ENCODE measurements at regions not wholly inside any gene's neighbourhood (a gene's known extent, or its start where the extent isn't known, plus 50 kb on each side); places are given as distances from the start of the nearest gene placed in this dataset.
"Not testable (repeated sequence)": the region's sequence is repeated elsewhere in the genome, so short reads cannot be mapped to it uniquely, and the experiment has no call there.

DNA sequence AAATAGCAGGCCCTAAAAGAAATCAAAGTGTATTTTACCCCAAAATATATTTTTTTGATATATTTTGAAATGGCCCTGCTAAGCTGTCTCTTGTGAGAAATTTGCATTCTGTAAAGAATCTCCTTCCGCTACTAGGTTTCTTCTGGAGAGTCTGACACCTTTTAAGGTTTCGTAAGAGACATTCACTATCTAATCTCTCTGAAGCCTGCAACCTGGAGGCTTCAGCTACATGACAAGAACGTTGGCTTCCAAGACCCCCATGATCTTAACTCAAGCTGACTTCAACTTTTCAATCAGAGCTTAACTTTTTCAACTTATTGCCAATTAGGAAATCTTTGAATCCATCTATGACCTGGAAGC lies 1894.9 kb upstream of the LRRTM1 start:
- H3K4me2 ChIP-seq, result no peak overlapping the region
- no peak for TF ChIP-seq Cebpa-rat (IDR thresholded peaks at IDR 0.05)
- no peaks in the 10 kb centered on the region for H3K36me3 ChIP-seq
- H3K27me3 ChIP-seq, result no peaks in the 10 kb centered on the region
- H4K20me1 ChIP-seq, result no peaks in the 10 kb centered on the region
- no peaks in the 10 kb centered on the region for H3K4me1 ChIP-seq
- no peaks in the 10 kb centered on the region for H3K9me3 ChIP-seq (replicated peaks in 1 of 11)
- no peak overlapping the region for H3K9ac ChIP-seq
- no peak overlapping the region for H3K4me3 ChIP-seq
- H3K27ac ChIP-seq, result no peak overlapping the region

DNA sequence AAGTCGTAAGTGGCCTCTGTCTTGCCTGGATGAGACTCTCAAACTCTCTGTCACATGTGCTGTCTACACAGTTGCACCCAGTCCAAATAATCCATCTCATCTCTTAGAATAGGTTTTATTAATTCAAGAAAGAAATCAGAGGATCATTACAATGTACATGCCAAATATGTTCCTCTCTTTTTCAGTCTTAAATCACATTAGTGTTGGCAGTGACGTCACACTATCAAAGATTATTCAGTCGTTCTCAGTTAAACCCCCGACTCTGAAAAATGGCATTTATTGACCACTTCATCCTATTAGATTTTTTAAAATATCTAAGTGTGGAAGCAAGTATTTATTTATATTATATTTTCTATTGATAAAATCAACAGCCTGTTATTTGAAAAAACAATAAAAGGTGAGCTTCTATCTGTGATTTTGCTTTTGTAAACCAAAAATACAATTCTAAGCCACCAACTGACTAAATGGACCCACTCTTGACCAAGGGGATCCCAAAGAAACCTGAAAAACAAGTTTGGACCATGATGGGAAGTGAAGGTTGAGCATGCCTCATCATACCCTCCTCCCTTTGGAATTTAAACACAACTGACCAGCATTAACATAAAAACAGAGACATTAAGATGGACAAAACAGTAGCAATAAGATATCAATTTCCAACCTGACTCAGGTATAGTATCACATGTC lies 1894.4 kb upstream of the LRRTM1 start:
- H3K36me3 ChIP-seq, result no peaks in the 10 kb centered on the region
- H3K27me3 ChIP-seq, result no peaks in the 10 kb centered on the region
- H3K9ac ChIP-seq, result no peak overlapping the region
- no peak for TF ChIP-seq Cebpa-rat (IDR thresholded peaks at IDR 0.05)
- H3K4me2 ChIP-seq, result no peak overlapping the region
- H4K20me1 ChIP-seq, result no peaks in the 10 kb centered on the region
- H3K27ac ChIP-seq, result no peak overlapping the region
- no peaks in the 10 kb centered on the region for H3K9me3 ChIP-seq (replicated peaks in 1 of 11)
- no peaks in the 10 kb centered on the region for H3K4me1 ChIP-seq
- H3K4me3 ChIP-seq, result no peak overlapping the region

DNA sequence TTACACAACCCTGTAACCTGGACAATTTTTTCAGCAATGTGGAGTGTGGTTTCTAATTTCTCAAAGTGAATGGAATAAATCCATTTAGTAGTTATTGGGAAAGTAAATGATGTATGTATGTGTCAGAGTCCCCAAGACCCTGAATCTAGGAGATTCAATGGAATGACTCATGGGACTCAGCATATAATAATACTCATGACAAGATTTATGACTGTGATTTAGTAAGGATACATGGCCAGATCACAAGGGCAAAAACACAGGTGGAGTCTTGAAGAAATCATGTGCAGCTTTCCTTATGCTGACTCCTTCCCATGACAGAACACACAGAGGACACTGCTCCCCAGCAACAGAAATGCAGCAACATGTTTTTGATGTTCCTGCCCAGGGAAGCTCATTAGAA lies 1877.7 kb upstream of the LRRTM1 start:
- no peaks in the 10 kb centered on the region for H3K27me3 ChIP-seq
- no peak overlapping the region for H3K9ac ChIP-seq
- no peak overlapping the region for H3K4me3 ChIP-seq
- no peak for TF ChIP-seq Cebpa-rat (IDR thresholded peaks at IDR 0.05)
- H3K27ac ChIP-seq, result no peak overlapping the region
- no peaks in the 10 kb centered on the region for H3K36me3 ChIP-seq
- H3K4me1 ChIP-seq, result no peaks in the 10 kb centered on the region
- H3K9me3 ChIP-seq (replicated peaks in 1 of 11), result no peaks in the 10 kb centered on the region
- no peak overlapping the region for H3K4me2 ChIP-seq
- no peaks in the 10 kb centered on the region for H4K20me1 ChIP-seq

DNA sequence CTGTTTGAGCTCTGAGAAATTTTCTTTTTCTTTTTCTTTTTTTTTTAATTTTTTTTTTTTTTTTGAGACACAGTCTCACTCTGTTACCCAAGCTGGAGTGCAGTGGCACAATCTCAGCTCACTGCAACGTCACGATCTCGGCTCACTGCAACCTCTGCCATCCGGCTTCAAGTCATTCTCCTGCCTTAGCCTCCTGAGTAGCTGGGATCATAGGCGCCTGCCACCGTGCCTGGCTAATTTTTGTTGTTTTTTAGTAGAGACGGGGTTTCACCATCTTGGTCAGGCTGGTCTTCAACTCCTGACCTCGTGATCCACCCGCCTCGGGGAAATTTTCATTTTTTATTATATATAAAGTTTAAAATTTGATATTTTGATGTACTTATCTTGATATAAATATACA lies 1870.7 kb upstream of the LRRTM1 start:
- not testable (repeated sequence) for H3K4me1 ChIP-seq; H3K27me3 ChIP-seq; H3K9me3 ChIP-seq (replicated peaks in 1 of 11); H3K4me2 ChIP-seq; H4K20me1 ChIP-seq; H3K27ac ChIP-seq; H3K4me3 ChIP-seq; H3K9ac ChIP-seq; H3K36me3 ChIP-seq

DNA sequence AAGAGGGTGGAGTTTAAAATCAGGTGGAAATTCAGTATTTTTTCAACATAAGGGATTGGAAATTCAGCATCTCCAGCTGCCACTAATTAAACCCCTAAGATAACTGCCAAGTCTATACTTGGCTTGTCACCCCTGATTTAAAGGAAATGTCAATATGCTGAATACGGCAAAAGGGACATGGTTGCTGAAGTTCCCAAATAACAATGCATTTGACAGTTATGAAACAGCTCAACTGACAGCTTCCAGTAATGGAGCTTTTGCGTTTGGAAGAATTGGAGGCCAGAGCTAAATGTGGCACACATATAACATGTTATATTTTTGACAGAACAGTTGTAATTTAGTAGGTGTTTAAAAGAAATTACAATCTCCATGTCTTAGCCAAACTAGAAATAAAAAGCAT lies 1867.9 kb upstream of the LRRTM1 start:
- TF ChIP-seq Cebpa-rat (IDR thresholded peaks at IDR 0.05), result no peak
- no peaks in the 10 kb centered on the region for H3K4me1 ChIP-seq
- no peaks in the 10 kb centered on the region for H4K20me1 ChIP-seq
- no peak overlapping the region for H3K4me3 ChIP-seq
- H3K27ac ChIP-seq, result no peak overlapping the region
- no peaks in the 10 kb centered on the region for H3K27me3 ChIP-seq
- H3K36me3 ChIP-seq, result no peaks in the 10 kb centered on the region
- H3K9me3 ChIP-seq (replicated peaks in 1 of 11), result no peaks in the 10 kb centered on the region
- peak overlapping the region in 1 of 11 experiments; percentile 21; a peak in 1 of 22 replicates for H3K4me2 ChIP-seq
- no peak overlapping the region for H3K9ac ChIP-seq

DNA sequence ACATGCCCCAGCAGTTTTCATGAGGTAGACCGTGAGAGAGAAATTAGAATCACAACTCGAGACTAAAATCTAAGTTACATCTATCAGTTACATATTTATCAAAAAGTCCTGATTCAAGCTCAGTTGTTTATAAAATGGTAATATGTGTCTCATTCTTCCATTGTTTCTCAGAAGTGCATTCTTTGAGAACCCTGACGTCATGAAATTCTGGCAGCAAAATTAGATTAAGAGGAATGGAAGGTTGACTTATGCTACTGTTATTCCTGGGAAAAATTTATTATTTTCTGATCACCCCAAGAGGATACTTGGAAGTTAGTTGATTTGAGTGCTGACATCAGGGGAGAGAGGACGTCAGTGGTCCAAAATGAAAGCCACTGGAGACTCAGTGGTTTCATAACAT lies 1864.8 kb upstream of the LRRTM1 start:
- H3K4me1 ChIP-seq, result no peaks in the 10 kb centered on the region
- H4K20me1 ChIP-seq, result no peaks in the 10 kb centered on the region
- no peak overlapping the region for H3K4me3 ChIP-seq
- no peak overlapping the region for H3K27ac ChIP-seq
- H3K36me3 ChIP-seq, result no peaks in the 10 kb centered on the region
- TF ChIP-seq Cebpa-rat (IDR thresholded peaks at IDR 0.05), result no peak
- no peaks in the 10 kb centered on the region for H3K9me3 ChIP-seq (replicated peaks in 1 of 11)
- H3K4me2 ChIP-seq, result no peak overlapping the region
- no peaks in the 10 kb centered on the region for H3K27me3 ChIP-seq
- H3K9ac ChIP-seq, result no peak overlapping the region

DNA sequence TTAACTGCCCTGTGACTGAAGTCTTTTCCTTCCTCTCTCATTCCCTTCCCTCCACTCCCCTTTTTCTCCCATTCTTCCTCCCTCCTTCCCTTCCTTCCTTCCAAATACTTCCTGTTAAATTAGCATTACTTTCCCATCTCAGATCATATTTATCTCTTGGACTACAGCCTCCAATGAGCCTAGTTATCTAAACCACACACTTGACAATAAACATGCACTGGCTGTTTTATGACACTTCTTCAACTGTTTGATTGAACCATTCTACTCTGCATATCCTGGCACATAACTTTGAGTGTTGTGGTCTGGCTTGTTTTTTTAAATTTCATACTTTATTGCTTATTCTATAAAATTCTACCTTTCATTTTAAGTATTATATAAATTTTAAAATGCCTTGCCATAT lies 1860.8 kb upstream of the LRRTM1 start:
- Histone ChIP-seq H4K20me1 (no peaks in the 10 kb centered on the region), H3K9me3 (replicated peaks in 1 of 11) (no peaks in the 10 kb centered on the region), H3K9ac (no peak overlapping the region), H3K27ac (no peak overlapping the region), H3K4me3 (no peak overlapping the region), H3K27me3 (no peaks in the 10 kb centered on the region), H3K4me1 (no peaks in the 10 kb centered on the region), H3K36me3 (no peaks in the 10 kb centered on the region), H3K4me2 (no peak overlapping the region)
- TF ChIP-seq Cebpa-rat (IDR thresholded peaks at IDR 0.05), result no peak

DNA sequence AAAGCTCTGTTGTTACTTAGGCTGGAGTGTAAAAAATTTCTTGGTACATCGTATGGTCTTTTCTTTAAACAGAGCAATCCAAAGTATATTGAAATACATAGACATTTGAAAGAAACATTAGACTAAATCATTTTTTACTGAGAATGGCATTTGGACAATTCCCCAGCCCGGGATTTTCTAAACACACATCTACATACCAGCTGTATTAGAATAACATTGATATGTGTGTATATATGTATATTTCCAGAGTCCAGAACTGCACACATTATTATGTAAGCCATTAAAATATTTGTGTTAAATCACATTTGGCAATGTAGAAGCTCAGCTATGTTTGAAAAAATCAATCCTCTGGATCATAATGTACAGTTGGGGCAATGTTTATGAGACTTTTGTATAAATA lies 1853.6 kb upstream of the LRRTM1 start:
- no peaks in the 10 kb centered on the region for H3K36me3 ChIP-seq
- no peak overlapping the region for H3K9ac ChIP-seq
- H3K4me3 ChIP-seq, result no peak overlapping the region
- H3K27me3 ChIP-seq, result no peaks in the 10 kb centered on the region
- no peaks in the 10 kb centered on the region for H3K4me1 ChIP-seq
- H3K9me3 ChIP-seq (replicated peaks in 1 of 11), result no peaks in the 10 kb centered on the region
- no peak for TF ChIP-seq Cebpa-rat (IDR thresholded peaks at IDR 0.05)
- no peak overlapping the region for H3K4me2 ChIP-seq
- H3K27ac ChIP-seq, result no peak overlapping the region
- no peaks in the 10 kb centered on the region for H4K20me1 ChIP-seq

DNA sequence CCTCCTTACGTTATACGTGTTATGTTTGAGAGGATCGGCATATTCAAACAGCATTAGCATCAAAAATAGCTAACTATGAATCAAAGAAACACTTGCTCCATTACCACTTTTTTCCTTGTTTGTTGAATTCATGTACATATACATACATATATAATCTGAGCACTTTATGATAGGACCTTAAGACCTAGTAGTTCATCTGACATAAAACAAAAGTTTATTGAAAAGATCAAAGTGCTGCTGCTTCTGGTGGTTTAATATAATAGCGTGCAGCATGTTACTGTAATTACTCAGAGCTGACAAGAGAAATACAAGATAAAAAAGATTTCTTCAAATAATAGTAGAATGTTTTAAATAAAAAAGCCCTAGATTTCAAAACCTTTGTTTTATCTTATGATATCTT lies 1850.9 kb upstream of the LRRTM1 start:
- Histone ChIP-seq H3K27me3 (no peaks in the 10 kb centered on the region), H3K36me3 (no peaks in the 10 kb centered on the region), H3K4me2 (no peak overlapping the region), H3K4me3 (no peak overlapping the region), H3K27ac (no peak overlapping the region), H4K20me1 (no peaks in the 10 kb centered on the region), H3K9me3 (replicated peaks in 1 of 11) (no peaks in the 10 kb centered on the region), H3K9ac (no peak overlapping the region), H3K4me1 (no peaks in the 10 kb centered on the region)
- TF ChIP-seq Cebpa-rat (IDR thresholded peaks at IDR 0.05), result no peak

DNA sequence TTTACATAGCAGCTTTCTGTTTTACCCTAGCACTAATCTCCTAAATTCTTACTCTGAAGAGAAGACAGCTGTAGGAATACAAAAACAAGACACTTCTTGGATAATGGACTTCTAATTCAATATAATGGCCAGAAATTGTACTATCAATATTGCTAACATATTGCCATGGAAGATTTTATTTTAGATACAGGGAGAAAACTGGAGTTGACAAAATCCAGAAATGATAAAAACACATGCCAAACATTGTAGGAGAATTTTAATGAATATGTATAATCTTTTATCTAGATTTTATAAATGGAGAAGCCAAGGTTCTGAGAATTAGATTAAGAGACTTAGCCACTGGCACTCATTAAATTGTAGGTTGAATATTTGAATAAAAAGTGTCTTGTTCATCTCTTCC lies 1838.8 kb upstream of the LRRTM1 start:
- H3K4me1 ChIP-seq, result no peaks in the 10 kb centered on the region
- H3K27ac ChIP-seq, result no peak overlapping the region
- H3K9me3 ChIP-seq (replicated peaks in 1 of 11), result no peaks in the 10 kb centered on the region; a peak in 1 of 22 replicates
- no peak overlapping the region for H3K4me2 ChIP-seq
- H3K4me3 ChIP-seq, result no peak overlapping the region
- TF ChIP-seq Cebpa-rat (IDR thresholded peaks at IDR 0.05), result no peak
- no peaks in the 10 kb centered on the region for H3K27me3 ChIP-seq
- no peaks in the 10 kb centered on the region for H4K20me1 ChIP-seq
- no peaks in the 10 kb centered on the region for H3K36me3 ChIP-seq
- H3K9ac ChIP-seq, result no peak overlapping the region
